Fibroblast of villous mesenchyme (primary cell): ENCODE measurements at regions not wholly inside any gene's neighbourhood (a gene's known extent, or its start where the extent isn't known, plus 50 kb on each side); places are given as distances from the start of the nearest gene placed in this dataset.

Experiments
- DNase-seq: peaks from one replicate; pipeline ENCODE4 v3.0.0-alpha.2; 2010; ENCODE audit warnings: low read depth
- H3K4me3 ChIP-seq: 2 replicates; pipeline ENCODE4 v1.5.1; 2011; ENCODE audit warnings: low read depth, mild to moderate bottlenecking, low read length
- CTCF ChIP-seq: IDR thresholded peaks from 2 replicates; pipeline ENCODE4 v1.5.1; 2012; ENCODE audit warnings: low read depth, mild to moderate bottlenecking, low read length; ENCODE audit not compliant: insufficient read depth

DNA sequence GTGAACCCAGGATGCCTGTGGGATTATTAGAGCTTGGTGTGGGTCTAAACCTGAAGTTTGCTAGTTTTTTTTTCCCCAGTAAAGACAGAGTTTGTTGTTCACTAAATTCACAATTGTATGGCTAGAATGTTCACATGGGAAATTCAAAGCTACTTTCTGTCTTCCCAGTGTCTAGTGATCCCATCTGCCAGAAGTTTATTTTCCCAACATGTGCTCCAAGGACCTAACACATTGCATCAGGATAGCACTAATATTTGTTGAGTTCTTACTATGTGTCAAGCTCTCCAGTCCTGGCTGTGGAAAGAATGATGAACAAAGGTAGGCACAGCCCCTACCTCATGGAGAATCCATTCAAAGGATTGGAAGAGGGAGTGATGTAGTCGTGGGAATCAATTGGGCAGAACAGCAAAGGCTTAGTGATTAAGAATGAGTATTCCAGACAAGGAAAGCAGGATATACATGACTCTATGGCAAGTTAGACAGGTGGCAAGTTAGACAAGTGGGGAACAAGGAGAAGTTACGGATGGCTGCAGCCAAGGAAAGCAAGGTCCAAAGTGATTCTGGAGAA, 521.5 kb upstream of the WWC1 start:
- TF ChIP-seq CTCF = no peak
- no peak overlapping the region for H3K4me3 ChIP-seq
- DNase-seq = no peak

DNA sequence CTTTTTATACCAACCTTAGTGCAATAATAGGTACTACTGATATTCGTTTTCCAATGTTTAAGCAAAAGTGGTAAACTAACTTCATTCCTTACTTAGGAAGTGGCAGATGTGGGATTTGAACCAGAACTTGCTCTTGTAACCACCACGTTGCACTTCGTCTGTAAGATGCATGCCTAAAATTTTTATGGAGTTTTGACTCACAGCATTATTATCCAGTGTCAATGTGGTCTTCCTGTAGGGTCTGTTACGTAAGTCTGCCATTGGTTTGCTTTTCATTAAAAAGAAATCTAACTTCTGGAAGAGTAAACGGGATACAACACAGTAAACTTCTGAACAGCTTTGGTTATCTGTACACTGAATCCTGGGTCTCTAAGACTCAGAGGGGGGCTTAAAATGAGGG, 521.0 kb upstream of the WWC1 start:
- H3K4me3 ChIP-seq = no peak overlapping the region
- peak; percentile 18 for DNase-seq
- TF ChIP-seq CTCF = no peak

DNA sequence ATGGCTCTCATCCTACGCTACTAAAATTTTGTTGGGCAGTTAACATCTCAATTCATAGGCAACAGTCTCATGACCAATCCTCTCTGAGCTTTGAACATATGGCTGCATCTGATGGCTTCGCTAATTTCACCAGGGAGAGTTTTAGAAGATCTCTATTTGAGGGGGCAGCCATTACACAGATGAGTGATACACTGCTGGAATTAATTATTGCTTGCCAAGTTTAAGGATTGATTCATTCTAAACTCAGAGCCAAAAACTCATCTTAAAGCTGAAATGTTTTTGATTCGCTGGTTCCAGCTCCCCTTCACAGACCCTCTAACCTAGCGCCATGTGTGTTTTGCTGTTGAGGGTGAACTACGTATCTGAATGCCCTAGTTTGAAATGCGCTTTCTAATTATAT, 519.9 kb upstream of the WWC1 start:
- no peak for TF ChIP-seq CTCF
- DNase-seq = no peak
- H3K4me3 ChIP-seq = no peak overlapping the region

- H3K4me3 ChIP-seq = no peak overlapping the region
- TF ChIP-seq CTCF = no peak
- no peak for DNase-seq
Measured at GRCh38 chr5:167773668-167774301, 517.7 kb upstream of the WWC1 start.

DNA sequence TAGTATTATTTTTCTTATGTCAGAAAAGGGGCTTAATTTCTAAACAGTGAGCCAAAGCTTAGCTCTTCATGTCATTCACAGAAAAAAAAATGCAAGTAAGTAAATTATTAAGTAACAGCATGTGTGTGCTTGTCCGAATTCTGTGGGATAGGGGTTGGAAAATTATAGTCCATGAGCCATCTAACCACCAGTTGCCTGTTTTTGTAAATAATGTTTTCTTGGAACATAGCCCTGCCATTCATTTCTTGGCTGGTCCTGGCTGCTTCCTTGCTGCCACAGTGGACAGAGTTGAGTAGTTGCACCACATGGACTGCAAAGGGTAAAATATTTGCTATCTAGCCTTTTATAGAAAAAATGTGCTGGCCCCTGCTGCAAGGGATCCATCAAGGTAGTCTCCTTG, 513.7 kb upstream of the WWC1 start:
- no peak for TF ChIP-seq CTCF
- no peak overlapping the region for H3K4me3 ChIP-seq
- DNase-seq = no peak

DNA sequence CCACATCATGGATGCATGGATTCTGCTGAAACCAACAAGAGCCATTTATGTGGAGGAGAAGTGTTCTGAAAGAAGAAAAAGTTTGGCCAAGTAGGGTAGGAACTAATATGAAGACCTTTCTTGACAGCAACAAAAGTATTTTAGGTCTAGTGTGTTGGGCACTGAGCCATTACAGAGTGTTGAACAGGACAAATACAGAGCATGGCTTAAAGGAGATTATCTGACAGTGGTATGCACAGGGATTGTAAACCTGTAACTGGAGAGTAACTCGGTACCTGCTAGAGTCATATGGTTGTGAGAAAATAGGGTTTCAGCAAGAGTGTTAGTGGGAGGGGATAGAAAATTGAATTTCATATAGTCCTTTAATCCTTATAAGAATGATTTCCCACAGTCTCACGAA, 513.2 kb upstream of the WWC1 start:
- no peak for TF ChIP-seq CTCF
- no peak overlapping the region for H3K4me3 ChIP-seq
- no peak for DNase-seq

DNA sequence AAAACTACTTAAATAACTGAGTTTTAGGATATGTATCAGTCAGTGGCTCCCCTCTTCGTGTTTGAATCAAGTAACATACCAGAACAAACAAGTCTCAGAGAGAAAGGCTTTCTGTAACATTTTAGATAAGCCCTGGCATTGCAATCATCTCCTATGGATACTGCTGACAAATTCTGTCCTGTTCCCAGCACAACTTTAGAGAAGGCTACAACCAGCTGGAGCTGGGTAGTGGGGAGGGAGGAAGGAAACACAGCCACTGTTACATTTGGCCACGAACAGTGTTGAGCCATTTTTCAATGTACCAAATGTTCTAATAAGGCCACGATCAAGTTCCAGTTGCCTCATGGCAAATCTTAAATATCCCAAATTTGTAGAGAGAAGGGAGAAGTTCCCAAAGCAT, 511.8 kb upstream of the WWC1 start:
- no peak for DNase-seq
- no peak overlapping the region for H3K4me3 ChIP-seq
- no peak for TF ChIP-seq CTCF
